WTC11 (cell line): ENCODE measurements at regions not wholly inside any gene's neighbourhood (a gene's known extent, or its start where the extent isn't known, plus 50 kb on each side); places are given as distances from the start of the nearest gene placed in this dataset.

ENCODE experiments used
- ATAC-seq: fragments of 200-7000 bp; cut with Tn5 transposase; 2 replicates; pipeline ENCODE4 v1.10.0; 2021; ENCODE audit warnings: mild to moderate bottlenecking, moderate library complexity
- CTCF ChIA-PET: fragments of 300-600 bp; sonication (Branson Sonifier 250); formaldehyde crosslinking; loops from one replicate; lab custom pipeline; 2021; ENCODE audit warnings: antibody characterized with exemption; lab: Charles Lee
- POLR2A ChIA-PET: fragments of 350-600 bp; sonication (Branson Sonifier 250); formaldehyde crosslinking; loops from one replicate; lab custom pipeline; 2021; ENCODE audit warnings: antibody characterized with exemption; lab: Charles Lee
- DNase-seq: peaks from one replicate; pipeline ENCODE4 v3.0.0; 2021; ENCODE audit warnings: low spot score
- H3K27ac Mint-ChIP-seq: 2 replicates; pipeline ENCODE4 v1.8.0; 2021; ENCODE audit warnings: mixed read lengths
- H3K27me3 Mint-ChIP-seq: 2 replicates; pipeline ENCODE4 v1.8.0; 2021; ENCODE audit warnings: low read depth, mild to moderate bottlenecking, moderate library complexity, mixed read lengths
- H3K36me3 Mint-ChIP-seq: 2 replicates; pipeline ENCODE4 v1.8.0; 2021; ENCODE audit warnings: mixed read lengths
- H3K4me1 Mint-ChIP-seq: 2 replicates; pipeline ENCODE4 v1.8.0; 2022; ENCODE audit warnings: mixed read lengths
- H3K4me3 Mint-ChIP-seq: 2 replicates; pipeline ENCODE4 v1.8.0; 2021; ENCODE audit warnings: mild to moderate bottlenecking, moderate library complexity, mixed read lengths
- H3K9me3 Mint-ChIP-seq: 2 replicates; pipeline ENCODE4 v1.8.0; 2021; ENCODE audit warnings: mixed read lengths
- AFF4 ChIP-seq: sonication (generic); formaldehyde crosslinking; IDR thresholded peaks from 2 replicates; pipeline ENCODE4 v1.8.1; 2023; ENCODE audit warnings: mild to moderate bottlenecking, missing genetic modification reagents, borderline replicate concordance
- ATF1 ChIP-seq: sonication (generic); formaldehyde crosslinking; IDR thresholded peaks from 2 replicates; pipeline ENCODE4 v1.8.1; 2023; ENCODE audit warnings: mild to moderate bottlenecking, moderate library complexity, missing genetic modification reagents
- ATF2 ChIP-seq: sonication (generic); formaldehyde crosslinking; IDR thresholded peaks from 2 replicates; pipeline ENCODE4 v1.8.1; 2022; ENCODE audit warnings: low read depth, missing genetic modification reagents, borderline replicate concordance
- CREM ChIP-seq: sonication (generic); formaldehyde crosslinking; IDR thresholded peaks from 2 replicates; pipeline ENCODE4 v1.8.1; 2022; ENCODE audit warnings: mild to moderate bottlenecking, missing genetic modification reagents, moderate library complexity
- CTCF ChIP-seq: fragments of 200-600 bp; IDR thresholded peaks from 2 replicates; pipeline ENCODE4 v1.8.0; 2022; ENCODE audit warnings: antibody characterized with exemption
- FOXJ3 ChIP-seq: sonication (generic); formaldehyde crosslinking; IDR thresholded peaks from 2 replicates; pipeline ENCODE4 v1.9.0; 2021; ENCODE audit warnings: missing genetic modification reagents, mild to moderate bottlenecking, borderline replicate concordance
- FOXP4 ChIP-seq: sonication (generic); formaldehyde crosslinking; IDR thresholded peaks from 2 replicates; pipeline ENCODE4 v1.8.0; 2022; ENCODE audit warnings: mild to moderate bottlenecking, missing genetic modification reagents
- HMGXB4 ChIP-seq: sonication (generic); formaldehyde crosslinking; IDR thresholded peaks from 2 replicates; pipeline ENCODE4 v1.8.1; 2023; ENCODE audit warnings: mild to moderate bottlenecking, moderate library complexity, missing genetic modification reagents
- KAT7 ChIP-seq: sonication (generic); formaldehyde crosslinking; IDR thresholded peaks from 2 replicates; pipeline ENCODE4 v1.8.1; 2023; ENCODE audit warnings: missing genetic modification reagents, mild to moderate bottlenecking, borderline replicate concordance
- MAX ChIP-seq: sonication (generic); formaldehyde crosslinking; IDR thresholded peaks from 2 replicates; pipeline ENCODE4 v1.8.0; 2022; ENCODE audit warnings: mild to moderate bottlenecking, missing genetic modification reagents
- NR2C2 ChIP-seq: sonication (generic); formaldehyde crosslinking; IDR thresholded peaks from 2 replicates; pipeline ENCODE4 v1.8.0; 2022; ENCODE audit warnings: mild to moderate bottlenecking, missing genetic modification reagents
- OVOL2 ChIP-seq: fragments of 250-450 bp; sonication (Bioruptor Pico); IDR thresholded peaks from 2 replicates; pipeline ENCODE4 v1.9.0; 2021; ENCODE audit warnings: mild to moderate bottlenecking, borderline replicate concordance
- PREB ChIP-seq: sonication (generic); formaldehyde crosslinking; IDR thresholded peaks from 2 replicates; pipeline ENCODE4 v1.8.1; 2022; ENCODE audit warnings: mild to moderate bottlenecking, missing genetic modification reagents, moderate library complexity, borderline replicate concordance
- RORB ChIP-seq: fragments of 250-450 bp; sonication (Bioruptor Pico); IDR thresholded peaks from 2 replicates; pipeline ENCODE4 v1.9.0; 2021; ENCODE audit warnings: mild to moderate bottlenecking
- TCF7 ChIP-seq: sonication (generic); formaldehyde crosslinking; IDR thresholded peaks from 2 replicates; pipeline ENCODE4 v1.8.0; 2022; ENCODE audit warnings: mild to moderate bottlenecking, low read depth, missing genetic modification reagents, moderate library complexity
- TEAD1 ChIP-seq: sonication (generic); formaldehyde crosslinking; IDR thresholded peaks from 2 replicates; pipeline ENCODE4 v1.8.0; 2022; ENCODE audit warnings: mild to moderate bottlenecking, missing genetic modification reagents
- USF1 ChIP-seq: sonication (generic); formaldehyde crosslinking; IDR thresholded peaks from 2 replicates; pipeline ENCODE4 v1.8.0; 2022; ENCODE audit warnings: mild to moderate bottlenecking, missing genetic modification reagents
- ZNF138 ChIP-seq: sonication (generic); formaldehyde crosslinking; conservative IDR thresholded peaks from 2 replicates; pipeline ENCODE4 v1.8.1; 2022; ENCODE audit warnings: mild to moderate bottlenecking, moderate library complexity, missing genetic modification reagents
- ZSCAN18 ChIP-seq: fragments of 250-450 bp; sonication (Bioruptor Pico); IDR thresholded peaks from 2 replicates; pipeline ENCODE4 v2.1.2; 2022; ENCODE audit warnings: mild to moderate bottlenecking, moderate library complexity

GRCh38 chrX:125089761-125090445 lies 229.8 kb upstream of the TEX13C start:
- H3K27me3 Mint-ChIP-seq = no peaks in the 10 kb centered on the region
- TF ChIP-seq FOXJ3 (CRISPR knock-in tag) (no peak), CTCF (no peak), PREB (CRISPR knock-in tag) (no peak), ZSCAN18 (no peak), ATF1 (CRISPR knock-in tag) (no peak), OVOL2 (CRISPR knock-in tag) (no peak)
- no peaks in the 10 kb centered on the region for H3K36me3 Mint-ChIP-seq
- ChIA-PET CTCF (no interaction called here), POLR2A (no interaction called here)
- H3K9me3 Mint-ChIP-seq = no peaks in the 10 kb centered on the region
- DNase-seq (no peak), ATAC-seq (no peak)
- H3K4me3 Mint-ChIP-seq = no peak overlapping the region
- H3K4me1 Mint-ChIP-seq = peaks cover under 1% of the 10 kb centered on the region; the same call in 1 of the 2 replicates
- no peak overlapping the region for H3K27ac Mint-ChIP-seq

GRCh38 chrX:125093852-125094251 lies 225.8 kb upstream of the TEX13C start:
- no peak overlapping the region for H3K4me3 Mint-ChIP-seq
- H3K9me3 Mint-ChIP-seq = no peaks in the 10 kb centered on the region
- POLR2A ChIA-PET = no interaction called here
- no peaks in the 10 kb centered on the region for H3K4me1 Mint-ChIP-seq
- CTCF ChIA-PET = no interaction called here
- no peak overlapping the region for H3K27ac Mint-ChIP-seq
- DNase-seq = no peak
- H3K27me3 Mint-ChIP-seq = no peaks in the 10 kb centered on the region
- no peak for ATAC-seq
- H3K36me3 Mint-ChIP-seq = no peaks in the 10 kb centered on the region
- no peak for TF ChIP-seq TEAD1 (CRISPR knock-in tag)
- TF ChIP-seq ZNF138 = no peak
- no peak for TF ChIP-seq KAT7 (CRISPR knock-in tag)
- no peak for TF ChIP-seq HMGXB4
- no peak for TF ChIP-seq FOXP4 (CRISPR knock-in tag)
- TF ChIP-seq USF1 = no peak
- no peak for TF ChIP-seq TCF7 (CRISPR knock-in tag)
- TF ChIP-seq ATF2 (CRISPR knock-in tag) = no peak
- no peak for TF ChIP-seq AFF4
- no peak for TF ChIP-seq RORB (CRISPR knock-in tag)
- no peak for TF ChIP-seq NR2C2 (CRISPR knock-in tag)
- no peak for TF ChIP-seq MAX (CRISPR knock-in tag)
- TF ChIP-seq CREM (CRISPR knock-in tag) = no peak
